GM12874 (cell line): ENCODE measurements at regions not wholly inside any gene's neighbourhood (a gene's known extent, or its start where the extent isn't known, plus 50 kb on each side); places are given as distances from the start of the nearest gene placed in this dataset.

Source experiments
- TF ChIP-seq, protein P1 (sequence below): IDR thresholded peaks from 2 replicates; pipeline ENCODE4 v1.5.1; 2011; ENCODE audit warnings: low read depth, mild to moderate bottlenecking, control low read depth, low read length, moderate library complexity; ENCODE audit not compliant: insufficient read depth

- TF ChIP-seq, protein P1, sequence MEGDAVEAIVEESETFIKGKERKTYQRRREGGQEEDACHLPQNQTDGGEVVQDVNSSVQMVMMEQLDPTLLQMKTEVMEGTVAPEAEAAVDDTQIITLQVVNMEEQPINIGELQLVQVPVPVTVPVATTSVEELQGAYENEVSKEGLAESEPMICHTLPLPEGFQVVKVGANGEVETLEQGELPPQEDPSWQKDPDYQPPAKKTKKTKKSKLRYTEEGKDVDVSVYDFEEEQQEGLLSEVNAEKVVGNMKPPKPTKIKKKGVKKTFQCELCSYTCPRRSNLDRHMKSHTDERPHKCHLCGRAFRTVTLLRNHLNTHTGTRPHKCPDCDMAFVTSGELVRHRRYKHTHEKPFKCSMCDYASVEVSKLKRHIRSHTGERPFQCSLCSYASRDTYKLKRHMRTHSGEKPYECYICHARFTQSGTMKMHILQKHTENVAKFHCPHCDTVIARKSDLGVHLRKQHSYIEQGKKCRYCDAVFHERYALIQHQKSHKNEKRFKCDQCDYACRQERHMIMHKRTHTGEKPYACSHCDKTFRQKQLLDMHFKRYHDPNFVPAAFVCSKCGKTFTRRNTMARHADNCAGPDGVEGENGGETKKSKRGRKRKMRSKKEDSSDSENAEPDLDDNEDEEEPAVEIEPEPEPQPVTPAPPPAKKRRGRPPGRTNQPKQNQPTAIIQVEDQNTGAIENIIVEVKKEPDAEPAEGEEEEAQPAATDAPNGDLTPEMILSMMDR = no peak
These were observed 1012.7 kb downstream of the ADGRL2 start for GRCh38 chr1:82813386-82813785.

DNA sequence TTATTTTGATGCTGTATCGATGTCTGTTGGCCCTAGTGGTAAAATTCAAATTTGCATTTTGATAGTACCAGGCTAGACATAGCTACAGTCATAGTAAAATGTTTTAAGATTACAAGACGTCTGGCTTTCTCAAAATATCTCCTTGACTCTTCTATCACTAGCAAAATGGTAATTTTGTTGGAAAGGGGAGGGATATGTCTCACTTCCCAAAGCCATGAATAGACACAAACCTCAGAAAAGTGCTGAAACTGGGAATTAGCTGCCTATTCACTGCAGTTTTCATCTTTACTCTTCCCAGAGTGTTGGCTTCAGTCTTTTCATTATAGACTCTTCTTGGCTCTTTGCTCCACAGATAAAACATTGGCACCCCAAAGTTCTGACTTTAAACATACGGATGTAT, 1009.9 kb downstream of the ADGRL2 start:
- TF ChIP-seq, protein P1 = no peak

- TF ChIP-seq, protein P1 = no peak
These were observed 1006.8 kb downstream of the ADGRL2 start for GRCh38 chr1:82807563-82807962.

- TF ChIP-seq, protein P1 = no peak
These were observed 1005.4 kb downstream of the ADGRL2 start for GRCh38 chr1:82806133-82806532.

GRCh38 chr1:82801176-82801575, 1000.4 kb downstream of the ADGRL2 start:
- TF ChIP-seq, protein P1 = no peak

DNA sequence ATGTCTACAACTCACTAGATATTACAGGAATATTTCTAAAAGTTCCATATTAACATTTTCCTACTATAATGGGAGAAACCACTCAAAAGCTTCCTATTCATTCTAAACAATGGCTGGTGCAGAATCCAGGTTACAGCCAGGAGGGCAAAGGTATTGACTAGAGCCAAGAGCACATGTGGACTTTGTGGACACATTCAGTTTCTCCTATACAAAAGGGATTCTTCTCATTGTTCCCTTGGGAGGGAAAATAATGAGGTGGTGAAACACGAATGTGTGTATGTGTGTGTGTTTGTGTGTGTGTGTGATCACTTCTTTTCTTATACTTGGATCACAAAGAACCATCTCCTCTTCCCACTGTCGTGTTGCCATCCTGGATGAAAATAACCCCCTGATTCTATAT, 1000.0 kb downstream of the ADGRL2 start:
- TF ChIP-seq, protein P1 = no peak

- TF ChIP-seq, protein P1 = no peak
These were observed 998.5 kb downstream of the ADGRL2 start for GRCh38 chr1:82799261-82799660.

DNA sequence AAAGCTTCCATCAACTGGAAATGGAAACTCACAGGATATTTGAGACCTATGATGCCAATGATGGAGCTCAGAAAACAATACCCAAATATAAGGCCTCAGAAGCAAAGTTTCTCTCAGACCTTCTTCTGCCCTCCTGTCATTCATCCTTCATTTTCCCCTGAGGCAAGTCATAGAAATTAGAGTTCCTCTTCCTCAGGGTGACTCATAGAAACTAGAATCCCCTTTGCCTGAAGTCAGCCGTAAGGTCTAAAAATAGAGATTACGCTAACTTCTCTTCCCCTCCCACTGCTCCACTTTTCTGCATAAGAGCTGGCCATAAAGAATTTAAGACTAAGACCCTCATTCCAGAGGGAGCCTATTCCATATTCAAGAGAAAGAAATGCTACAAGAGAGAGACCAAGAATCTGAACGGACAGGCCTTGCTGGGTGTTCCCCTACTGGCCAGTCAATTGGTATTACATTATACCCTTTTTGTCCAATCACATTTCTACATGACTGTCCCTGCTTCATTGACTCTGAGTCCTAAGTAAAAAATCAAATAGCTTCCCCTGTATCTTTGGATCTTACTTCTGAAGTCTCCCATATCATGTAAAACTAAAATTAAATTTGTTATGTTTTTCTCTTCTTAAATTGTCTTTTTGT, 994.9 kb downstream of the ADGRL2 start:
- TF ChIP-seq, protein P1 = peak; percentile 12; the same call in 1 of the 2 replicates
